ENCODE measurements at regions not wholly inside any gene's neighbourhood (a gene's known extent, or its start where the extent isn't known, plus 50 kb on each side); places are given as distances from the start of the nearest gene placed in this dataset.

DNA sequence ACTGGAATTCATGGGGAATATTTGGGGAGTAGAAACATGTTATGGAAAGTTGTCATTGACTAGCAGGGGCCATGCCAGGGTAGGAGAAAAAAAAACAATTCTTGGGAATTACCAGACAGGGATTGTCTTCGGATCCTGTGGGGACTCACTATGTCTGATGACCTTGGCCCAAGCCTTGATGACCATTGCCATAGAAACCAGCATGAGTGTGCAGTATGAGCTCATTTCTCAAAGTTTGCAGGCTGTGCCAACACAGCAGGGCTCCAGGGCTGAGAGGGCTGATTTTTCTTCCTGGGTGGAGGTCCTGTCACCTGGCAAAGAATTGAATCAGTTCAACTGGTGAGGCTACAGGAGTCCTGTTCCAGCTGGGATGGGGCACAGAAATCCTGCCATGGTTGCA lies 198.3 kb downstream of the ADRA2A start:
- FAIRE-seq (no peak), DNase-seq (ENCODE audit: insufficient read length, low spot score) (no peak)
- TF ChIP-seq POU2F2 (IDR thresholded peaks at IDR 0.05; ENCODE audit: low read depth, low read length): no peak
- no peak for TF ChIP-seq POLR2A (IDR thresholded peaks at IDR 0.05; ENCODE audit: low read depth, low read length)
- TF ChIP-seq SPI1 (IDR thresholded peaks at IDR 0.05; ENCODE audit: low read depth, low read length): no peak
- no peak for TF ChIP-seq TAF1 (IDR thresholded peaks at IDR 0.05; ENCODE audit: low read depth, low read length)
- no peak for TF ChIP-seq POLR2AphosphoS5 (IDR thresholded peaks at IDR 0.05; ENCODE audit: low read depth, low read length)
- TF ChIP-seq PAX5 (IDR thresholded peaks at IDR 0.05; ENCODE audit: insufficient read depth, low read length, severe bottlenecking): no peak

DNA sequence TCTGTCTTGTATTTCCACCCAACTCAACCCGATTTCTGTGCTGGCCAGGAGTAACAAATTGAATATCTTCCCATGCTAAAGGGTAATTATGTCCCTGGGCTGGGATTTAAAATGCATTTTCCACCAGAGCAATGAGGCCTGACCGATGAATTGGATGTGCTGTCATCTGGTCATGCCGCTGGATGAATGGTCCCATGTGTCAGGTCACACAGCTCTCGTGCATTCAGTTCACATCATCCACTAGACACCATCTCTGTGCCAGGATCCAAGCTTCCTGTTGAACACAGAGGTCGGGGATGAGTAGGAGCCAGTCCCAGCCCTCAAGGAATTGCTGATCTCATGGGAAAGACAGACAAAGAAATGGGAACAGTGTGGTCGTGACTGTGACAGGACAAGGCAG lies 200.8 kb downstream of the ADRA2A start:
- FAIRE-seq: no peak
- no peak for DNase-seq (ENCODE audit: insufficient read length, low spot score)
- TF ChIP-seq PAX5 (IDR thresholded peaks at IDR 0.05; ENCODE audit: insufficient read depth, low read length, severe bottlenecking) (no peak), SPI1 (IDR thresholded peaks at IDR 0.05; ENCODE audit: low read depth, low read length) (no peak), POLR2A (IDR thresholded peaks at IDR 0.05; ENCODE audit: low read depth, low read length) (no peak), POLR2AphosphoS5 (IDR thresholded peaks at IDR 0.05; ENCODE audit: low read depth, low read length) (no peak), TAF1 (IDR thresholded peaks at IDR 0.05; ENCODE audit: low read depth, low read length) (no peak), POU2F2 (IDR thresholded peaks at IDR 0.05; ENCODE audit: low read depth, low read length) (no peak)

DNA sequence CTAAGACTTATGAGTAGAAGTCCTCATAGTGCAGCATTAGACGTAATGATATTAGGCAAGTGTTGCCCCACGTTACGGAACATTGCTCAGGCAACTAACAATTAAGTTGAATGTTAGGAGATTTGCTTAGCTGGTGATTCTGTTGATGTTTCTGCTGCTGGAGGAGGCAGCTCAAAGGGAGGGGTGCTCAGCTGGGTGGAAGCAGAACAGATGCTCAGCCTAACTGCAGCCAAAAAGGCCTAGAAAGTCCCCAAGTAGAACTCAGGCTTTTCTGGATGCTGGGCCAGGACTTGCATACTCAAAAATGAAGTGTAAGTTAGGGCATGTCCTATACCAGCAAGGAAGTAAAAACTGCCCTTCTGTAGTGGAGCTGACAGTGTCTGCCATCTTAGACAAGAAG lies 201.4 kb downstream of the ADRA2A start:
- FAIRE-seq (no peak), DNase-seq (ENCODE audit: insufficient read length, low spot score) (no peak)
- no peak for TF ChIP-seq POU2F2 (IDR thresholded peaks at IDR 0.05; ENCODE audit: low read depth, low read length)
- TF ChIP-seq POLR2AphosphoS5 (IDR thresholded peaks at IDR 0.05; ENCODE audit: low read depth, low read length): no peak
- TF ChIP-seq TAF1 (IDR thresholded peaks at IDR 0.05; ENCODE audit: low read depth, low read length): no peak
- no peak for TF ChIP-seq SPI1 (IDR thresholded peaks at IDR 0.05; ENCODE audit: low read depth, low read length)
- TF ChIP-seq PAX5 (IDR thresholded peaks at IDR 0.05; ENCODE audit: insufficient read depth, low read length, severe bottlenecking): no peak
- no peak for TF ChIP-seq POLR2A (IDR thresholded peaks at IDR 0.05; ENCODE audit: low read depth, low read length)

DNA sequence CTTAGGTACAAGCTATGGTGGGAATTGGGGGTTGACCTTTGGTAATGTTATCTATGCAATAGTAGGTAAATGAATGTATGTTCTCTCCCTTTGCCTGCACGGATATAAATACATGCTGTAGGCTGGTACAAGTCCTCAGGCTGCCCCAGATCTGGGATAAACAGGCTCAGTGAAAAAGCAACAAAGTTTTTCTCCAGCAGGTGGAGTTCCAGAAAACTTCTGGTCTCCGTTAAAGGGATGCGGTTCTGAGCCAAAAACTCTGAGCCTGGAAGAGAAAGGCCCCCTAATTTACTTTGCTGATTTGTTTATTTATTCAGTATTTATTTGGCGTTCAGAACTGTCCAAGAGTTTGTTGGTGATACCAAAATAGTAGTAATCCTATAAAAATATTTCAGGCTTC lies 204.7 kb downstream of the ADRA2A start:
- FAIRE-seq: no peak
- DNase-seq (ENCODE audit: insufficient read length, low spot score): no peak
- TF ChIP-seq PAX5 (IDR thresholded peaks at IDR 0.05; ENCODE audit: insufficient read depth, low read length, severe bottlenecking) (no peak), POLR2A (IDR thresholded peaks at IDR 0.05; ENCODE audit: low read depth, low read length) (no peak), TAF1 (IDR thresholded peaks at IDR 0.05; ENCODE audit: low read depth, low read length) (no peak), POLR2AphosphoS5 (IDR thresholded peaks at IDR 0.05; ENCODE audit: low read depth, low read length) (no peak), POU2F2 (IDR thresholded peaks at IDR 0.05; ENCODE audit: low read depth, low read length) (no peak), SPI1 (IDR thresholded peaks at IDR 0.05; ENCODE audit: low read depth, low read length) (no peak)

DNA sequence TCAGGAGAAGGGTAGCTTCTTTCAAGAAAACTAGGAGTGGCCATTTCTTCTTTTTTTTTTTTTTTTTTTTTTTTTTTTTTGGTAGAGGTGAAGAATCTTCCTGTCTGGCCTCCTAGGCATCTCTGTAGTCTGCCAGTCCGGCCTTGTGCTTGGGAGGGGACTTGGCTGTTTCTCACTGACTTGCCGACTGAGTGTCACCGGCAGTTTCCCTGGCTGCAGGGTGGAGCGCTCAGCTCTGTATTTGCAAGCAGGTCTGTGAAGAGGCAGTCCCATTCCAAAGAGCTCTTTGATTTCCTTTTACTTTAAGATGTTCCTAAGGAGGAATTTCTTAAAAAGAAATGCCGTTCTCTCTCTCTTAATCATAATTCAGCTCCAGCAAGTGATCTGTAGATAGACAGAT lies 212.6 kb downstream of the ADRA2A start:
- TF ChIP-seq POU2F2 (IDR thresholded peaks at IDR 0.05; ENCODE audit: low read depth, low read length) (no peak), SPI1 (IDR thresholded peaks at IDR 0.05; ENCODE audit: low read depth, low read length) (no peak), POLR2AphosphoS5 (IDR thresholded peaks at IDR 0.05; ENCODE audit: low read depth, low read length) (no peak), PAX5 (IDR thresholded peaks at IDR 0.05; ENCODE audit: insufficient read depth, low read length, severe bottlenecking) (no peak), TAF1 (IDR thresholded peaks at IDR 0.05; ENCODE audit: low read depth, low read length) (no peak), POLR2A (IDR thresholded peaks at IDR 0.05; ENCODE audit: low read depth, low read length) (no peak)
- no peak for FAIRE-seq
- no peak for DNase-seq (ENCODE audit: insufficient read length, low spot score)

DNA sequence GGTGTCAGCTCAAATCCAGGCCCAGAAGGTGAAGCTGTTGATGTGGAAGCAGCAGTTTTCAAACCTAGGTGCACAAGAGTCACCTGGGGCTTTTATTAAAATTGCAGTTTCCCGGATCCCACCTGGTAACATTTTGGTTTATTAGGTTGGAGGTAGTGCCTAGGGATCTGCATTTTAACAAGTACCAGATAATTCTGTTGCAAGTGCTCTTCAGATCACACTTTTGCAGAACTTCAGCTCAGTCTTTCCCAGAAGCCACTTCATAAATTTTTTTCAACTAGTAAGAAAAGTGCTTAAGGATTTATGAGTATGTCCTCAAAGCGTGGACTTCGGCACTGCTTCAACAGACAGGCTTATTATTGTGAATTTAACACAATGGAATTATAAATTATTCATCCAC lies 213.8 kb downstream of the ADRA2A start:
- TF ChIP-seq POLR2AphosphoS5 (IDR thresholded peaks at IDR 0.05; ENCODE audit: low read depth, low read length) (no peak), POLR2A (IDR thresholded peaks at IDR 0.05; ENCODE audit: low read depth, low read length) (no peak), PAX5 (IDR thresholded peaks at IDR 0.05; ENCODE audit: insufficient read depth, low read length, severe bottlenecking) (no peak), SPI1 (IDR thresholded peaks at IDR 0.05; ENCODE audit: low read depth, low read length) (no peak), TAF1 (IDR thresholded peaks at IDR 0.05; ENCODE audit: low read depth, low read length) (no peak), POU2F2 (IDR thresholded peaks at IDR 0.05; ENCODE audit: low read depth, low read length) (no peak)
- DNase-seq (ENCODE audit: insufficient read length, low spot score) (no peak), FAIRE-seq (no peak)

DNA sequence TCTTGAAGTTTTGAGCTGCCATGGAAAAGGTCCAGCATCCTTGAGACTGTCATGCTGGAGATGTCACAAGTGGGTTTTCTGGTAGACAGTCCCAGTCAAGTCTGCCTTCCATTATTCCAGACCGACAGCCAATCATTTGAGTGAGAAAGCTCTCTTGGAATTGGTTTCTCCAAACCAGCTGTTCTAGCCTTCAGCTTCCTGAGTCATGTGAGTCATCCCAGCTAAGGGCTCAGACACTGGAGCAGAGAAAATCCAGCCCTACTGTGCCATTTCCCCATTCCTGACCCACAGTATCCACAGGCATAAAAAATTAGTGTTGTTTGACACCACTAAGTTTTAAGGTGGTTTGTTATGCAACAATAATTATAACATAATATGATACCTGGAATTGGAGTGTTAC lies 219.0 kb downstream of the ADRA2A start:
- TF ChIP-seq PAX5 (IDR thresholded peaks at IDR 0.05; ENCODE audit: insufficient read depth, low read length, severe bottlenecking) (no peak), POU2F2 (IDR thresholded peaks at IDR 0.05; ENCODE audit: low read depth, low read length) (no peak), POLR2AphosphoS5 (IDR thresholded peaks at IDR 0.05; ENCODE audit: low read depth, low read length) (no peak), POLR2A (IDR thresholded peaks at IDR 0.05; ENCODE audit: low read depth, low read length) (no peak), TAF1 (IDR thresholded peaks at IDR 0.05; ENCODE audit: low read depth, low read length) (no peak), SPI1 (IDR thresholded peaks at IDR 0.05; ENCODE audit: low read depth, low read length) (no peak)
- no peak for DNase-seq (ENCODE audit: insufficient read length, low spot score)
- FAIRE-seq: no peak

DNA sequence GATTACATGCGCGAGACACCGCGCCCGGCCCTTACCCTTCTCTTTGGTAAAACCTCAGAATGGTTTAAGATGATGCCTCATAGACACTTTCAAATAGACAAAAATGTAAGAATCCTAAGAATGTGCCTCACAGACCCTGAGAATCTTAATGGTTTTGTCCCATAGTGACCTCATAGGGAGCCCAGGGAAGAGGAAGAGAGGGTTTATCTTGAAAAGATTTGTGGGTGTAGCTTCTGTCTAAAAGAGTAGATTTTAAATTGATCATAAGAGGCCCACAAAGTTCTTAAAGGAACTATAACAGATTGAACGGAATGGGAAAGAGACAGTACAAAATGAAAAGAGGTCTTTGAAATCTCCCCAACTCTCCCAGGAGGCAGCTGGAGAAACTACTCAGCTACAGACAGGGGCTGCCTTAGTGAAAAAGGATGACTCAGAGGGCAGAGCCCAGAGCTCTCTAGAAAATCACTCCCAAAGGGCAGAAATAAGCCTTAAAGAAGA lies 220.6 kb downstream of the ADRA2A start:
- no peak for DNase-seq (ENCODE audit: insufficient read length, low spot score)
- TF ChIP-seq PAX5 (IDR thresholded peaks at IDR 0.05; ENCODE audit: insufficient read depth, low read length, severe bottlenecking): no peak
- TF ChIP-seq POU2F2 (IDR thresholded peaks at IDR 0.05; ENCODE audit: low read depth, low read length): no peak
- TF ChIP-seq POLR2A (IDR thresholded peaks at IDR 0.05; ENCODE audit: low read depth, low read length): no peak
- FAIRE-seq: no peak

DNA sequence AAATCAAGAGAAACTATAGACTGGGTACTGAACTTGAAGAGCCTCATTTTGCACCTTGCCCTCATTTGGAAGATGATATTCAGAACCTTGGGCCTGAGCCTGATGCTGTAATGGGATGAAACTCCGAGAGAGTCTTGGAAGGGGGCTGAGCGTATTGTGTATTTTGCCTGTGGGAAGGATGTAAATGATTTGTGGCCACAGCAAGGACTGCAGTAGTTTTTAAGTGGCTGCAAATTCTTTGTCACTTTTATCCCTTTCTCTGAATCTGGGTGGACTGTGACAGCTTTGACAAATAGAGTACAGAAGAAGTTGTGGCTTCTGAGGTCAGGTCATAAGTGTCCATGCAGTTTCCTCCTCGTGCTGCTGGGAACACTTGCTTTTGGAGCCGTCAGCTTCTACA lies 221.2 kb downstream of the ADRA2A start:
- no peak for TF ChIP-seq POLR2A (IDR thresholded peaks at IDR 0.05; ENCODE audit: low read depth, low read length)
- TF ChIP-seq TAF1 (IDR thresholded peaks at IDR 0.05; ENCODE audit: low read depth, low read length): no peak
- TF ChIP-seq POU2F2 (IDR thresholded peaks at IDR 0.05; ENCODE audit: low read depth, low read length): no peak
- no peak for TF ChIP-seq POLR2AphosphoS5 (IDR thresholded peaks at IDR 0.05; ENCODE audit: low read depth, low read length)
- no peak for TF ChIP-seq PAX5 (IDR thresholded peaks at IDR 0.05; ENCODE audit: insufficient read depth, low read length, severe bottlenecking)
- TF ChIP-seq SPI1 (IDR thresholded peaks at IDR 0.05; ENCODE audit: low read depth, low read length): no peak
- FAIRE-seq (no peak), DNase-seq (ENCODE audit: insufficient read length, low spot score) (no peak)

DNA sequence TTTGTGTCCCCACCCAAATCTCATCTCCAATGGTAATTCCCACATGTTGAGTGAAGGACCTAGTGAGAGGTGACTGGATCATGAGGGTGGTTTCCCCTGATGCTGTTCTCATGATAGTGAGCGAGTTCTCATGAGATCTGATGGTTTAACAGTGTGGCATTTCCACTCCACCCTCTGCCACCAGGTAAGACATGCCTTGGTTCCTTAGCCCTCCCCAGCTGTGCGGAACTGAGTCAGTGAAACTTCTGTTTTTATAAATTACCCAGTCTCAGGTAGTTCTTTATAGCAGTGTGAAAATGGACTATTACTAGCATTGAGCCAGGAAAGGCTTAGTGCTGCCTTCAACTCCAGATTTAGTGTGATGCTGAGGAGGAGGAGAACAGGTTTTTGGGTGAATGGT lies 222.2 kb downstream of the ADRA2A start:
- DNase-seq (ENCODE audit: insufficient read length, low spot score) (no peak), FAIRE-seq (no peak)
- no peak for TF ChIP-seq POLR2AphosphoS5 (IDR thresholded peaks at IDR 0.05; ENCODE audit: low read depth, low read length)
- TF ChIP-seq POU2F2 (IDR thresholded peaks at IDR 0.05; ENCODE audit: low read depth, low read length): no peak
- no peak for TF ChIP-seq POLR2A (IDR thresholded peaks at IDR 0.05; ENCODE audit: low read depth, low read length)
- no peak for TF ChIP-seq TAF1 (IDR thresholded peaks at IDR 0.05; ENCODE audit: low read depth, low read length)
- TF ChIP-seq SPI1 (IDR thresholded peaks at IDR 0.05; ENCODE audit: low read depth, low read length): no peak
- TF ChIP-seq PAX5 (IDR thresholded peaks at IDR 0.05; ENCODE audit: insufficient read depth, low read length, severe bottlenecking): no peak

Data from GM12891 (cell line).